ENCODE measurements at regions not wholly inside any gene's neighbourhood (a gene's known extent, or its start where the extent isn't known, plus 50 kb on each side); places are given as distances from the start of the nearest gene placed in this dataset.

DNA sequence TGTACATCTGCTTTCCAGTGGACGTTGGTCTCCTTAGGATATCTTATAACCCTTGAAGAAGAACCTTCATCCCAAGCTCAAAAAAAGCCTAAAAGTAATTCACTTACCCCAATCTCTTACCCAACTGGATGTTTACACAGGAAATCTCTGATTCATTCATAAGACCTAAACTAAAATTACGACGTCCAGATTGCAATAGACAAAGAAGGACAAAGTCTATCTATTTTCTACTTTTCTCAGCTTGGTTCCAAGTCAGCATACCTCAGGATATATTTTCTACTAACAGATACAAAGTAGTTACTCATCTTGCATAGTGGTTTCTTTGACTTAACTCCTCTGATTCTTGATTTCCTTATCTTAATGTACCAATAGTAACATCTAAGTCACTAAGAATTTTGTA, 669.9 kb downstream of the OTOL1 start:
- ATAC-seq (replicated peaks), result no peak
- Mint-ChIP-seq H3K36me3 (ENCODE audit: low read depth) (no peaks in the 10 kb centered on the region), H3K4me1 (no peaks in the 10 kb centered on the region), H3K27me3 (no peaks in the 10 kb centered on the region), H3K9me3 (peaks cover 3% of the 10 kb centered on the region), H3K4me3 (no peak overlapping the region), H3K27ac (no peak overlapping the region)

- Mint-ChIP-seq H3K4me3 (no peak overlapping the region), H3K4me1 (no peaks in the 10 kb centered on the region), H3K27ac (no peak overlapping the region), H3K36me3 (ENCODE audit: low read depth) (no peaks in the 10 kb centered on the region), H3K27me3 (no peaks in the 10 kb centered on the region), H3K9me3 (peaks cover 10% of the 10 kb centered on the region)
- ATAC-seq (replicated peaks), result no peak
Observed at GRCh38 chr3:162168715-162169114, 672.1 kb downstream of the OTOL1 start.

GRCh38 chr3:162170581-162170980, 674.0 kb downstream of the OTOL1 start:
- no peaks in the 10 kb centered on the region for H3K27me3 Mint-ChIP-seq
- ATAC-seq (replicated peaks), result no peak
- H3K4me3 Mint-ChIP-seq, result no peak overlapping the region
- H3K9me3 Mint-ChIP-seq, result peaks cover 10% of the 10 kb centered on the region
- no peak overlapping the region for H3K27ac Mint-ChIP-seq
- no peaks in the 10 kb centered on the region for H3K4me1 Mint-ChIP-seq
- H3K36me3 Mint-ChIP-seq (ENCODE audit: low read depth), result no peaks in the 10 kb centered on the region

DNA sequence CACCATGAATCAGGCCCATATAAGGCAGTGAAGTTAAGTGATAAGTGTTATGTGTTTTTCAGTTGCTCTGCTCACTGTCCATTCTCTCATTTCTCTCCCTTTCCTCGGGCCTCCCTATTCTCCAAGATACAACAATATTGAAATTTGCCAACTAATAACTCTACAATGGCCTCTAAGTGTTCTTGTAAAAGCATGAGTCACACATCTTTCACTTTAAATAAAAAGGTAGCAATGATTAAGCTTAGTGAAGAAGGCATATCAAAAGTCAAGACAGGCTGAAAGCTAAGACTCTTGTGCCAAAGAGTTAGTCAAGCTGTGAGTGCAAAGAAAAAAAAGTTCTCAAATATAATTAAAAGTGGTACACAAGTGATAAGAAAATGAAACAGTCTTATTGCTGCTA, 675.4 kb downstream of the OTOL1 start:
- Mint-ChIP-seq H3K36me3 (ENCODE audit: low read depth) (no peaks in the 10 kb centered on the region), H3K27me3 (no peaks in the 10 kb centered on the region), H3K9me3 (peaks cover 12% of the 10 kb centered on the region), H3K4me1 (no peaks in the 10 kb centered on the region), H3K4me3 (no peak overlapping the region), H3K27ac (no peak overlapping the region)
- ATAC-seq (replicated peaks), result no peak

DNA sequence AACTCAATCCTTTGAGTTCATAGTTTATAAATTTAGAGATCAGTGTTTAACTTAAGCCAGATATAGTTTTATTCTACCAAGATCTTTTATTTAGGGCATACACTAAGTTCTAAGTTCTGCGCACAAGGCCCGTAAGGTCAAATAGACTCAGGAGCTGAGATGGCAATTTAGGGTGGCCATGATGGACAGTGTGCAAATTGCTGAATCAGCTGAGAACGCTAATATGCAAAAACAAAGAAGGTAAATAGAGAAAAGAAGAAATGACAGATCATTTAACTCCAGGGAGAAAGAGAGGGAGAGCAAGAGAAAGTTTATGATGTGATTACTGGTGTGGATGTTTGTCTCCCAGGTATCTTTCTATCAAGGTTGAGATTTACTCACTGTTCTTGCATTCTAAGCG, 678.5 kb downstream of the OTOL1 start:
- Mint-ChIP-seq H3K27me3 (no peaks in the 10 kb centered on the region), H3K27ac (no peak overlapping the region), H3K9me3 (peaks cover 16% of the 10 kb centered on the region), H3K4me3 (no peak overlapping the region), H3K36me3 (ENCODE audit: low read depth) (no peaks in the 10 kb centered on the region), H3K4me1 (no peaks in the 10 kb centered on the region)
- ATAC-seq (replicated peaks), result no peak

- Mint-ChIP-seq H3K27me3 (no peaks in the 10 kb centered on the region), H3K9me3 (peaks cover 16% of the 10 kb centered on the region), H3K4me3 (no peak overlapping the region), H3K27ac (no peak overlapping the region), H3K4me1 (no peaks in the 10 kb centered on the region), H3K36me3 (ENCODE audit: low read depth) (no peaks in the 10 kb centered on the region)
- ATAC-seq (replicated peaks), result no peak
Observed at GRCh38 chr3:162175878-162176277, 679.3 kb downstream of the OTOL1 start.

DNA sequence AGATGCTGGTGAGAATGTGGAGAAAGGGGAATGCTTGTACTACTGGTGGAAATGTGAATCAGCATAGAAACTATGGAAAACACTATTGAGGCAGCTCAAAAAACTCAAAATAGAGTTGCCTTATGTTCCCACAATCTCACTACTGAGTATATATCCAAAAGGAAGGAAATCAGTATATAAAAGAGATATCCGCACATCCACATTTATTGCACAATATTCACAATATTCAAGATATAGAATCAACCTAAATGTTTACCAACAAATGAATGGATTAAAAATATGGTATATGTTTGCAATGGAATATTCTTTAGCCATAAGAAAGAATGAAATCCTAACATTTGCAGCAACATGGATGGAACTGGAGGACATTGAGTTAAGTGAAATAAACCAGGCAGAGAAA, 686.8 kb downstream of the OTOL1 start:
- H3K36me3 Mint-ChIP-seq (ENCODE audit: low read depth), result no peaks in the 10 kb centered on the region
- H3K4me3 Mint-ChIP-seq, result no peak overlapping the region
- H3K4me1 Mint-ChIP-seq, result no peaks in the 10 kb centered on the region
- H3K27ac Mint-ChIP-seq, result no peak overlapping the region
- peaks cover 10% of the 10 kb centered on the region for H3K9me3 Mint-ChIP-seq
- ATAC-seq (replicated peaks), result no peak
- no peaks in the 10 kb centered on the region for H3K27me3 Mint-ChIP-seq

DNA sequence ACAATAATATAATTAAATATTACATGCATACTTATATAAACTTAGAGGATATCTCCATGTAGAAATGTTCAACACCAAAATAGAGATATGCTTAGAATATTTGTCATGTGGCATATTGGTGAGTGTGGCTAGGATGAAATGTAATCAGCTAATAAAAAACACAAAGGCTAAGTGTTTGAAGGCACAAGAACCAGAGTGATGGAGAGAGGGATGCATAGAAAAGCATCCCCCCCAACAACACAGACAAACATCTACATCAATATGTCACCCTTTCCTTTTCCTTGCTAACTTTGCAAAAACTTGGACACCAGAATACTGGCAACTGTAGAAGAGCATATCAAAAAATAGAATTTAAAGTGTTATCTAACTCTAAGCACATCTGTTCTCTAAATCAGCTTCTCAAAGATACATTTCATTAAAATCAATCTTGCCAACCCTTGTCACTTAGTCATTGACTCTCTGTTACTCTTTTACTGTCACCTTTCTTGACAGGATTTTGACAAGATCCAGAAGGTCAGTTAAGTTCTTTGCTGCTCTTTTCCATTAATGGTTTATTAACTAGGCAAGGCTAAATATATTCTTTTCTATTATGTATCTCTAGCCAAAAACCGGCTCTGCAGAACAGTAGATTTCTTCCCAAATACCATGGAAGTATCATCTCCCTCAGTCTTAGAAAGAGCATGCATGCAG, 695.9 kb downstream of the OTOL1 start:
- no peak for ATAC-seq (replicated peaks)
- Mint-ChIP-seq H3K9me3 (peaks cover 9% of the 10 kb centered on the region), H3K36me3 (ENCODE audit: low read depth) (no peaks in the 10 kb centered on the region), H3K27ac (no peak overlapping the region), H3K4me3 (no peak overlapping the region), H3K27me3 (no peaks in the 10 kb centered on the region), H3K4me1 (no peaks in the 10 kb centered on the region)

DNA sequence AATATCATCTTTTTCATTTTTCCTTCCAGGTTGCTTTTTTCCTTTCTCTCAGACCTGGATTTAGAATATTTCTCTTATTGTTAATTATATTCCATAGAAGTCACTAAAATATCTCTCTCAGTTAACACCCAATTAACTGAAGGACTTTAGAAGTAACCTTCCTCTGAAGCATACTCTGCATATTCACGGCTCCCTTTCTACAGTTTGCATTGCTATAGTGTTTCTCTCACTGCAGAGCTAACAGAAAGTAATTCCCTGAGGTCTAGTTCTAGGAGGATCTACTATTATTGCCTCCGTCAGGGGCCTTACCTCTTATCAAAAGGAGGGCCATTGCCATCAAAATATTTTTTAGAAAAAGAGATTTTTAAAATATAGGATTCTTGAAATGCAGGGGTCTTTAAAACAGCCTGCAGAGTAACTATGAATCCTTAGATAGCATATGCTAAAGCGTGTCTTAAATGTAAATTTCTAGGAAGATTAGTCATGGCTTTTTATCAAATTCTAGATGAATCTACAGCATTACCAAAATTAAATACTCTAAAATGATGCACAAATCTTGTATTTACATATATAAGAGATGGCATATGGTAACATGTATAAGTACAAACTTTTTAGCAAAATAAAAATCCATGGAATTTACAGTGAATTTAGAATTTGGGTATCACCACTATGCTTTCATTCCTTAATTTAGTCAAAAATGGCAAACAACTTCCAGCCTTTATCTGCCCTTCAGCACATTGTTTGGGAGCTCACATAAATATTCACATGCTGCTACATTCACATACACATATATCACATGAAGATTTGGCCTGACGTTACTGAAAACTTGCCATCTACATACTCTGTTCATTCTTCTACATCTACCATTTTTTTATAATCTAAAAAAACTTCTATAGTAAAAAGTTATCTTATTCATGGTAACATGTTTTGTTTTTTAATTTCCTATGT, 696.8 kb downstream of the OTOL1 start:
- Mint-ChIP-seq H3K4me3 (no peak overlapping the region), H3K9me3 (peaks cover 9% of the 10 kb centered on the region), H3K27me3 (no peaks in the 10 kb centered on the region), H3K27ac (no peak overlapping the region), H3K36me3 (ENCODE audit: low read depth) (no peaks in the 10 kb centered on the region), H3K4me1 (no peaks in the 10 kb centered on the region)
- ATAC-seq (replicated peaks), result no peak

DNA sequence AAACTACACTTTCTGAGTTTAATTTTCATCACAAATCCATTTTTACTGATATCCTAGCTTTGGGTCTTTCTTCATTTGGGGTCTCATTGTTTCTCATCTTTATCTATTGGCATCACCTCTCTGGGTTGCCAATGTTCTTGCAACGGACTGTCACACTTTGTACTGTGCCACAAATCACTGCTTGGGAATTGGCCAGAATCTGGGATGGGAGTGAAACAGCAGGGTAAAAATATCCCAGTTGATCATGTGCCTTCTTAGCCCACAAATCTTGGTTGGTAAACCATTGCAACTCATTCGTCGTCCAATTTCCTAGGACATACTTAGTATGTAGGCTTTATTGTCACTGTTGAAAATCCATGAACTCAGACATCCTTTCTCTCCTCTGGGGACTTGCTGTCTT, 698.5 kb downstream of the OTOL1 start:
- peaks cover 6% of the 10 kb centered on the region for H3K9me3 Mint-ChIP-seq
- no peaks in the 10 kb centered on the region for H3K36me3 Mint-ChIP-seq (ENCODE audit: low read depth)
- H3K27ac Mint-ChIP-seq, result no peak overlapping the region
- H3K27me3 Mint-ChIP-seq, result no peaks in the 10 kb centered on the region
- H3K4me1 Mint-ChIP-seq, result no peaks in the 10 kb centered on the region
- no peak overlapping the region for H3K4me3 Mint-ChIP-seq
- no peak for ATAC-seq (replicated peaks)

- Mint-ChIP-seq H3K4me3 (no peak overlapping the region), H3K4me1 (no peaks in the 10 kb centered on the region), H3K27ac (no peak overlapping the region), H3K9me3 (no peaks in the 10 kb centered on the region), H3K36me3 (ENCODE audit: low read depth) (no peaks in the 10 kb centered on the region), H3K27me3 (no peaks in the 10 kb centered on the region)
- no peak for ATAC-seq (replicated peaks)
Observed at GRCh38 chr3:162196964-162197363, 700.4 kb downstream of the OTOL1 start.

- Mint-ChIP-seq H3K36me3 (ENCODE audit: low read depth) (no peaks in the 10 kb centered on the region), H3K27me3 (no peaks in the 10 kb centered on the region), H3K4me3 (no peak overlapping the region), H3K27ac (no peak overlapping the region), H3K9me3 (no peaks in the 10 kb centered on the region), H3K4me1 (no peaks in the 10 kb centered on the region)
- no peak for ATAC-seq (replicated peaks)
Observed at GRCh38 chr3:162200836-162201235, 704.2 kb downstream of the OTOL1 start.

DNA sequence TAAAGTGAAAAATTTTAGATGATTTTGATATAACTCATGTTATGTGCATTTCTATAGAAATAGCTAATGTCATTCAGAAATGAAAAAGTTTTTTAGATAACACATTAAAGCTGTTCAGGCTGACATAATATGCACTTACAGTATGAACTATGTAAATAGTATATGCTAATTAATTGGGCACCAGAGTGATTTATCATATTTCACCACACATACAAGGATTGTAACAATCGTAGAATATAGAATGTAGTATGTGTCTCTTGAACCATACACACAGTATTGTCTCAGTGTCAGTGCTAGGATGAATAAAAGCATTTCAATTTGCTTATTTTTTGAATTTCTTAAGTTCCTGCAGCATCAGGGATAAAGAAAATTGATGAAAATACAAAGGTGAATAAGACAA, 710.0 kb downstream of the OTOL1 start:
- Mint-ChIP-seq H3K27ac (no peak overlapping the region), H3K36me3 (ENCODE audit: low read depth) (no peaks in the 10 kb centered on the region), H3K27me3 (no peaks in the 10 kb centered on the region), H3K9me3 (no peaks in the 10 kb centered on the region), H3K4me1 (no peaks in the 10 kb centered on the region), H3K4me3 (no peak overlapping the region)
- no peak for ATAC-seq (replicated peaks)

- H3K9me3 Mint-ChIP-seq, result no peaks in the 10 kb centered on the region
- H3K27me3 Mint-ChIP-seq, result no peaks in the 10 kb centered on the region
- no peaks in the 10 kb centered on the region for H3K4me1 Mint-ChIP-seq
- H3K36me3 Mint-ChIP-seq (ENCODE audit: low read depth), result no peaks in the 10 kb centered on the region
- ATAC-seq (replicated peaks), result no peak
- H3K27ac Mint-ChIP-seq, result no peak overlapping the region
- no peak overlapping the region for H3K4me3 Mint-ChIP-seq
Observed at GRCh38 chr3:162211470-162211869, 714.9 kb downstream of the OTOL1 start.

GRCh38 chr3:162213196-162213595, 716.6 kb downstream of the OTOL1 start:
- Mint-ChIP-seq H3K36me3 (ENCODE audit: low read depth) (no peaks in the 10 kb centered on the region), H3K4me1 (no peaks in the 10 kb centered on the region), H3K4me3 (no peak overlapping the region), H3K27me3 (no peaks in the 10 kb centered on the region), H3K9me3 (no peaks in the 10 kb centered on the region), H3K27ac (no peak overlapping the region)
- no peak for ATAC-seq (replicated peaks)

All from activated T-helper 17 cell treated with anti-CD3 and anti-CD28 coated beads, Interleukin-2, amount 50 U/mL, for 72 hours (primary cell).